ENCODE measurements at regions not wholly inside any gene's neighbourhood (a gene's known extent, or its start where the extent isn't known, plus 50 kb on each side); places are given as distances from the start of the nearest gene placed in this dataset.
"Not testable (repeated sequence)": the region's sequence is repeated elsewhere in the genome, so short reads cannot be mapped to it uniquely, and the experiment has no call there.

DNA sequence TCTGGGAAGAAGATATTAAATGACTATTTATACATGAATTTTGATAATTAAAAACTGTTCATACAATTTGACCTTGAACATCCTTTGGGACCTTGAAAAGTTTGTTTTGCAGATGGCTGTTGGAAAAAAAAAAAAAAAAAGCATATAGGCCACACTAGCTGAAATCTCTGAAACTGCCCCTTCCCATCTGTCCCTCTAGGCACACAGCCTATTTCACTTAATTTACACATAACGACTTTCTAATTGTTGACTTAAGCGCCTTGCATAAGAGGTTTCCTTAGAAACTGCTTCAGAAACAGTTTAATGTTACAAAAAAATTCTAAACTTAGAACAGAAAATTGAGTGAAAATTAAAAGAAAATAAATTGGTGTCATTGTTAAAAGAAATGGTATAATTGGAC lies 131.0 kb downstream of the COX18 start:
- DNase-seq: no peak

DNA sequence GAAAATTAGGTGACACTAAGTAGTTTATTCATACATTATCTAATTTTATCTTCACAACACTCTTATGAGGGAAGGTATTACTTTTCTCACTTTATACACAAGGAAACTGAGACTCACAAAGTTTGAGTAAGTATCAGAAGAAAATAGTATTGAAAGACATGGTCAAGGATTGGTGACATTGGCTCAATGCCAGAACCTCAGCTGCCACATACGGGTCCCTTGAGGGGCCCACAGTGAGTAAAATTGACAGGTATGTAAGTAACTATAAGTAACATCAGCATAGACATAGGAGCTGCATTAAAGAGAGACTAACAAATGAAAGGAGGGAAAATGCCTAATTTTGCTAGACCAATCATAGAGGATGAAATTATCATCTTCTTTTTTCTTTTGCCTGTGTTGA lies 134.1 kb downstream of the COX18 start:
- DNase-seq: no peak

DNA sequence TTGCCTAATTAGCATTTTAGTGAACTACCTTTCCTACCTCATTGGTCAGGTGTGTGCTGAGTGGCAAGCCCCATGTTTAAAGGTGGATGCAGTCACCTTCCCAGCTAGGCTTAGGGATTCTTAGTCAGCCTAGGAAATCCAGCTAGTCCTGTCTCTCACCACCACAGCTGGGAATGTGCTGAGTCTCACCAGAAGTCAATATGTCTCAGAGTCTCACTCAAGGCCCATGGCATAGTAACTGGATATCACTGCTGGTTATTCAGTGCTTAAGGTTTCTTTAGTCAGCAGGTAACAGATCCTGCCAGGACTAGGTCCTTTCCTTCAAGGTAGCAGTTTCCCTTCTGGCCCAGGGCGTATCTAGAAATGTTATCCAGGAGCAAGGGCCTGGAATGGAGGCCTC lies 136.5 kb downstream of the COX18 start:
- no peak for DNase-seq

DNA sequence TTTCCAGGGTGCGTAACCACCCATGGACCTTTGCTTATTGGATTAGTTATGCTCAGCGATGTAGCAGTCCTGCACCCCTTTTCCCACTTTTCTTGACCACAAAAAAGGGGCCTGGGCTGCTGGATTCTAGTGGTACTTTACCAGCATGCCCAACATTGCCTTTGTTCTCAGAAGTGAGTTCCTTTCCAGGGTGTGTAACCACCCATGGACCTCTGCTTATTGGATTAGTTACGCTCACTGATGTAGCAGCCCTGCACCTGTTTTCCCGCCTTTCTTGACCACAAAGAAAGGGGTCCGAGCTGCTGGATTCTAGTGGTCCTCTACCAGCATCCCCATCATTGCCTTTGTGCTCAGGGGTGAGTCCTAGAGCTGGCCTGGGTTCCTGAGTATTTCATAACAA lies 138.2 kb downstream of the COX18 start:
- DNase-seq: no peak

DNA sequence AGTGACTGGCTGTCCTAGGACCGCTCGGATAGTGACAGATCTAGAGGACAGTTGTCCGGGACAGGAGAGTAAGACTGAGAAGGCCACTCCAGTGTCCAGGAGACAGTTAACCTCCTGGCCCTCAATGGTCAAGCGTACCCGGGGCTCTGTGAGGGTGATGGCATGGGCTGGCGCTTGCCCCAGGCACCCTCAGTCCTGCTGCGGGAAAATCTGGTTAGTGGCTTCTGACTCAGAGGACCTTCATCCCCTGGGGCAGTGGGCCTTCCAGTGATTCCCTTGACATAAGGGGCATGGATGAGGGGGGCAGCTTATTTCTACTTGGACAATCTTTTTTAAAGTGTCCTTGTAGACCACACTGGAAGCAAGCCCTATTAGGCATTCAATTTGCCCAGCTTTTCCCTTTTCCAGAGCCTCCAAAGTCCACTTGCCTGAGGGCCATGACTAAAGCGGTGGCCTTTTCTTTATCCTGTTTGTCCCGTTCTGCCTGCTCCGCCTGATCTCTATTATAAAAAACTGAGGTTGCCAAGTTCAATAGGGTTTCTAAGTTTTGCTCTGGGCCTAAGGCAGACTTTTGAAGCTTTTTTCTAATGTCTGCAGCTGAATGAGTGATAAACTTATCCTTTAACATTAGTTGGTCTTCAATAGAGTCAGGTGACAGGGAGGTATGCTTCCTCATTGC lies 139.8 kb downstream of the COX18 start:
- DNase-seq: not testable (repeated sequence)

DNA sequence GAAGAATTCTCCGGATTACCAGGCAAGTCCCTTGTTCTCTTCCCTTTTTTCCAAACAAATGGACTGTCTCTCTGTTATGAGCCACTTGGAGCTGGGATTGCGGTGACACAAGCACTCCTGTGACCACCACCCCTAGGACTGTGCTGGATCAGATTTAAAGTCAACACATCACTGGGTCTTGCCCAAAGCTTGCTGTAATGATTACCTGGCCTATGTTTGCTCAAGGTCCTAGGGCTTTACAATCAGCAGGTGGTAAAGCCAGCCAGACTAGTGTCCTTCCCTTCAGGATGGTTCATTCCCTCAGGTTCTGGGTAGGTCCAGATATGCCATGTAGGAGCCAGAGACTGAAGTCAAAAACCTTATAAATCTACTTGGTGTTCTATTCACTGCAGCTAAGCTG lies 144.7 kb downstream of the COX18 start:
- no peak for DNase-seq

DNA sequence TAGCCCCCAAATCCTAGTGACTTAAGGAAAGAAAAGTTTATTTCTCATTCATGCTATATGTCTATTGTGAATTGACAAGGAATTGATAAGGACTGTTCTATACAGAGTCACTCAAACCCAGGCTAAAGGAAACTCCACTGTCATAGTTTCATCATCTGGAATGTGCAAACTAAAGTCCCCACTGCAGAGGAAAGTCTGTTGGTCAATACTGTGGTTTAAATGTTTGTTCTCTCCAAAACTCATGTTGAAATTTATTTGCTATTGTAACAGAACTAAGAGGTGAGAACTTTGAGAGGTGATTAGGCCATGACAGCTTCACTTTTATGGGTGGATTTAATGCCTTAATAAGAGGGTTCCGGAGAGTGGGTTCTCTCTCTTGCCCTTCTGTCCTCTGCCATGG lies 149.6 kb downstream of the COX18 start:
- no peak for DNase-seq

DNA sequence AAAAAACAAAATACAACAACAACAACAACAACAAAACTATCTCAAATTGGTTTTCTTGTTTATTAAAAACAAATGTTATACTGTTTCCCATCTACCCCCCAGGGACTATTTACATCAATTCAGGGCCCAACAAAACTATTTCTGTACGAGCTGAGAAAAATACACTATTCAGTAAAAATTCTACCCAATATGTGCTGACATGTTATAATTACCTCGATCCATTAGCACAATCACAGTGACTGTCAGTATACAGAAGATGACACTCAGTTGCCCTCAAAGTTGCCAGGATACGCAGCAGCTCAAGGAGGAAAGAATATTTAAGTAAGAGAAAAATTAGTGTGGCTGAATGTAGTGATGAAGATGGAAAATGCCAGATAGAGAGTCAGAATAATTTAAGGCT lies 150.1 kb downstream of the COX18 start:
- DNase-seq: no peak

DNA sequence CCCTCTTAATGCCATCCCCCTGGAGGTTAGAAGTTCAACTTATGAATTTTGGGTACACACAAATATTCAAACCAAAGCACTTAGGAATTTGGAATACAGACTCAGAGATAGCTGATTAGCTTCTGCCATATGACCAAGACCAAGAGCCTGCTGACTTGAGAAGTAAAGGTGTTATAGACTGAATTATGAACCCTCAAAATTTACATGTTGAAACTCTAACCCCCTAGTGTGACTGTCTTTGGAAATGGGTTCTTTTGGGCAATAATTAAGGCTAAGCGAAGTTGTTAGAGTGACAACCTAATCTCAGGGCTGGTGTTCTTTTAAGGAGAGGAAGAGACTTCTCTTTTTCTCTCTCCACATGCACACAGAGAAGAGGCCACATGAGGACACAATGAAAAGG lies 151.2 kb downstream of the COX18 start:
- DNase-seq: no peak

DNA sequence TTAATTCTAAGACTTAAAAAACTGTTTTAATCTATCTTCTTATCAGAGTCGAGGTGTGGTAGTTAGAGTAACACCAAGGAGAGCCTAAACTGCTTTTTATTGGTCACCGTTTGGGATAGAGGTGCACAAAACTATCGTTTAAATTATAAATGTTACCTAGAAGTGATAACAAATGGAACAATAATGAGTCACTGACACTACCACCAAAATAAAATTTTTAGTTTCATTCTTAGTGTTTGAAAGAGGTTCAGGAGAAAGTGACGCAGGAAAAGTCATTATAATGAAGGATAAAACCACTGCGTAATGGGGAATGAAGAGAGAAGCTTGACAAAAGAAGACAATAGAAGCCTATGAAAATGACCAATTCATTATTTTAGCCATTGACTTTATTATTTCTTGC lies 158.2 kb downstream of the COX18 start:
- DNase-seq: no peak

DNA sequence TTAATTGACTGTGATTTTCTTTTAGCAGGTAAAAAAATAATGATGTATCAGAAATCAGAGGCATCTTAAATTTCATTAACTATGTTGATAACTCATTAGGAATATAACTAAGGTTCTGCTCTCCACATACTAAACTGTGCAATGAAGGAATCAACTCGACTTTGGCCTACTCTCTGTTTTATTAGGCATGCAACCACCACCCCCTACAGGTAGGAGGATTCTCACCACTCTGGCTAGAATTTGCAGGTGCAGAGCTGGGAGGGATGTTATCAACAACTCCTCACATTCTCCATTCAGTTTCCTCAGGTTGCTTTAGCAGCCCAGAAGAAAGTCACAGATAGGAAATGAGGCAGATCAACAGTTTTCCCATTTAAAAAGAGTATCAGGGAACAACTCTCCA lies 160.1 kb downstream of the COX18 start:
- DNase-seq: peak; percentile 1 to 57

DNA sequence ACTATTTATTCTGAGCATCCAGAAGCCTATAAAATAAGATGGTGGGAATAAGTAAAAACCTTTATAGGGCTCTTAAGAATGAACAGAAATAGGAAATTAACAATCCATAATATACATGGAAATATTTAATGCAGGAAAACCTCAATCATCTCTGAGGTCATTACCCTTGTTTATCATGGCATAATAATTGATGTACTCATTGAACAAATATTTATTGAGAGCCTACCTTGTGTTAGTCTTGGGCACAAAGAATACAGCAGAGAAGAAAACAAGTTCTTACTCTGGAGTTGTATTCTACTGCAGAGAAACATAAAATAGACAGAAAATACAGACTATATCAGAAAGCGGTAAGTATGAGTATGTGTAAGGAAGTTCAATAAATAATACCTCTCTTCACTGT lies 167.2 kb downstream of the COX18 start:
- DNase-seq: no peak

DNA sequence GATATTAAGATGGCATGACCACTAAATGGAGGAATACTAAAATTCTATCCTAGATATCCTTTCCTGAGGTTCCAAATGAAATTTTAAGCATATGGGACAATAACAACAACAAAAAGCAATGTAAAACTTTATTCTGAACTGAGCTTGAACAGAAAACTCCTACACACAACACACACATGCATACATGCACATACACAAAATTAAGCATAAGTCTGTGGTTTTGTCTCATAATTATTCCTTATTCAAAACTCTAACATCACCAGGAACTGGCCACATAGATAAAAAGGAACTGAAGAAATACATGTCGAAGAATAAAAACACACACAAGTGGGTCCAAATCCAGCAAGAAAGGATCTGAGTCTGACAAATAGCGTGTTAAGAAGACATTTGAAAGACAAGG lies 168.0 kb downstream of the COX18 start:
- no peak for DNase-seq

DNA sequence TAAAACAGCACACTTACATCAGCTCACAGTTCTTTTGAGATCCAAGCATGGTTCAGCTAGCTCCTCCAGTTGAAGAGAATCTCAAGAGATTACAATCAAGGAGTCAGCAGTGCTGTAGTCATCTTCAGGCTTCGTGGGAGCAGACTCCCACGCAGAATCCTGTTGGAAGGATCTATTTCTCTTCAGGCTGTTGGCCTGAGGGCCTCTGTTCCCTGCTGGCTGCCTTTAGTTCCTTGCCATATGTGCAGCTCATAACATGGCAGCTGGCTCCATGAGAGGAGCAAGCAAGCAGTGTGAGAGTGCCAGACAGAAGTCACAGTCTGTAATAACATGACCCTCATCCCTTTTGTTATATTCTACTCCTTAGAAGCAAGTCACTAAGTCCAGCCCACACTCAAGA lies 168.6 kb downstream of the COX18 start:
- DNase-seq: no peak

DNA sequence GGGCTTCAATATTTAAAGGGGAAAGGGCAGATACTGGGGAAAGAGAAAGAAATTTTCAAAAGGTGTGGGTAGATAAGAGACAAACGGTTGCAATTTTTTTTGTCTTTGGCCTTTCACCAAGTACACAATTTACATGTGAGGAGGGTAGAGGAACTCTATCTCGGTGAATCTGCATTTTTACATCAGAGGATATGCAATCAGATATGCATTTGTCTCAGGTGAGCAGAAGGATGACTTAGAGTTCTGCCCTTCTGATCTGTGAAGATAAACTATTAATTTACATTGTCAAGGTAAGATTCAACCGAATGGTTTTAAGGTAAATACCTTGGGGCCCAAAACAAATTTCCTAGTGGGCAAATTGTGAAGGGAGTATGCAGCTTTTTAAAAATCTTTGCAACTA lies 169.9 kb downstream of the COX18 start:
- DNase-seq: no peak

DNA sequence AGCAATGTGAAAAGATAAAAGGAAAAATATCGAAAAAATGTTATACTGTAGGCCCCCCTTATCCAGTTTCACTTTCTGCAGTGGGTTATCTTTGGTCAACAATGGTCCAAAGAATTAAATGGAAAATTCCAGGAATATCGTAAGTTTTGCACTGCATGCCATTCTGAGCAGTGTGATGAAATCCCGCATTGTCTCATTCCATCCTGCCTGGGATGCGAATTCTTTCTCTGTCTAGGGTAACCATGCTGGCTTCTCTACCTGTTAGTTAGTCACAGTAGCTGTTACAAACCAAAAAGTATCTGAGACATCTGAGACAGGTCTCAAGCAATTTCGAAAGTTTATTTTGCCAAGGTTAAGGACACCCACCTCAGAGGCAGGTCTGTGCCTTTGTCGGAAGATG lies 170.3 kb downstream of the COX18 start:
- no peak for DNase-seq

DNA sequence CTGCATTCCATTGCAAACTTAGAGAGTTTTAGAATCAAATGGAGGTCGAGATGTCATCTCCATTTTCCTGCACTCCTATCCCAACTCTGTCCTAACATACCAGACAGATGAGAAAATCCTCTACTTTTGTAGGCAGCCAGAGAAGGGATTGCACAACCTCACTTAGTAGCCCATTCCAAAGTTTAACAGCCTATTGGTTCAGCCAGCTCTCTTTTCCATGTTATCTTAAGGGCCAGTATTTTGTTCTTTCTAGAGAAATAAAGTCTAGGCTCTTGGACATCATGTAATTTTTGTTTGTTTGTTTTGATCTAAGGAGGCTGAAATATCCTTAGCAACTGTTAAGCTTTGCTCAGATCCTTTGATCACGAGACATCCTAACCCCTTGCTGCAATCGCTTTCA lies 173.0 kb downstream of the COX18 start:
- no peak for DNase-seq

DNA sequence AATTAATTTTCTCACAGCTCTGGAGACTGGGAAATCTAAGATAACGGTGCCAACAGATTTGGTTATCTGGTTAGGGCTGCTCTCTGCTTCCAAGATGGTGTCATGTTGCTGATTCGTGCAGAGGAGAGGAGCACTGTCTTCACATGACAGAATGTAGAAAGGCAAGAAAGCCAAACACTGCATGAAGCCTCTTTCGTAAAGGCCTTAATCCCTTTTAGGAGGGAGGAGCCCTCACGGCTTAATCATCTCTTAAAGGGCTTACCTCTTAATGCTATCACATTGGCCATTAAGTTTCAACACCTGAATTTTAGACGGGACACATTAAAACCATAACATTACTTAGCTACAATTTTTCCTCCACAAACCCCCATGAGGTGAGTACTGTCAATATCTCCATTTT lies 174.1 kb downstream of the COX18 start:
- no peak for DNase-seq

DNA sequence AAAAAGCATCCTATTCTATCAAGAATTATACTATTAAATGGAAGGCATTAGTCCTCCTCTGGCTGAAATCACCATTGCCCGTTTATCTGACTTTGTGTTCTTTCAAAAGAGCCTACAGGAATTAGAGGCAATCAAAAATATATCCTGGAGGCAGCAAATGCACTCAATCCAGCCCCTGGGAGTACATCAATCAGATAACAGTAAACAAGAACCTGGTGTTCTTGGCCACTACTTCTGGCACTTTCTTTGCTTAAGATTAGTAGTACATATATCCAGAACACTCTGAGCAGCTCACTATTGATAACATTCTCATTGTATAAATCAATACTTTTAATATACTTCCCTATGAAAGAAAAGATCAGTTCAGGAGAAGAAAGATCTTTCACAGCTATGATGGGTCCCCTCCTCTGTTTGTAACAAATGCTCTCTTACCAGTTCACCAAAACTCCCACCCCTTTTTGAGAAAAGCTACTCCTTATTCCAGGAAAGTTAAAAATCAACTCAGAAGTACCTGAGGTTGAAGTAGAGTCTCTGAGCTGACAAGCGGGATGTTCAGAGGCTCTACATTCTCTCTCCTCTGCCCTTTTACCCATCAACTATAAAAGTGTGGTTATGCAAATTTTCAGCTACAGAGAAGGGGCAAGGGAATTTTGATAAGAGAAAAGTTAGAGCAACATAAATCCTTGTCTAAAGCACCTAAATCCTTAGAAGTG lies 176.0 kb downstream of the COX18 start:
- DNase-seq: peak; percentile 27 to 46

DNA sequence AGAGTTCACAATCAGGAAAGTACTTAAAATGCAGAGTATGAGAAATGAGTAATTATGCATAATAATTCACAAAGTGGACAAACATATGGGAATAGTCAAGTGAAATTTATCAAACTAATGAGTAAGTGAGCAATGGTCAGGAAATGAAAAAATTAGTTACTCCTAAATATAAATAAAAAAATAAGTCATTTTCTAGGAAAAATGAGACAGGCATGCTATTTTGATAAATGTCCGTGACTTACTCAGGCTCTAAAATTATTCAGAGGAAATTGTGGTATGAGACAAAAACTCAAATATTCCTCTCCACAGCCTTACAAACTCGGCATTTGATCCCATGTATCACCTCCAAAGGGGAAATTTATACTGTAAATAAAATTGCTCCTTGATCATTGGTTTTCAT lies 181.2 kb downstream of the COX18 start:
- no peak for DNase-seq

DNA sequence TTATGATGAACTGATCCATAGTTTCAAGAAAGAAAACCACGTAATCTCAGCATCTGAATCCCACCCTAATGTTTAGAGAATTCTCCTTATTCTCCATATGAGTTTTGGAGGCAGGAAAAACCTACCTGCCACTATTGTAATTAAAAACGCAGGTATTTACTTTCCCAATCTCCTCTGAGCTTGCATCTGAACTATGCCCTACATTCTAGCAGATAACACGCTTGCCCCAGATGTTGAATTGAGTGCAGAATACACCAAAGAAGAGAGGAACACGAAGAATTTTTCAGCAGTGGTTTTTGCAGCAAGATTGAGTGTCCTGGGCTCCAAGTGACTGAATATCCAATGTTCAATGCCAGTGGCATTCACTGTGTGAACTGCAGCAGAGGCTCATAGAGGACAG lies 182.4 kb downstream of the COX18 start:
- no peak for DNase-seq

DNA sequence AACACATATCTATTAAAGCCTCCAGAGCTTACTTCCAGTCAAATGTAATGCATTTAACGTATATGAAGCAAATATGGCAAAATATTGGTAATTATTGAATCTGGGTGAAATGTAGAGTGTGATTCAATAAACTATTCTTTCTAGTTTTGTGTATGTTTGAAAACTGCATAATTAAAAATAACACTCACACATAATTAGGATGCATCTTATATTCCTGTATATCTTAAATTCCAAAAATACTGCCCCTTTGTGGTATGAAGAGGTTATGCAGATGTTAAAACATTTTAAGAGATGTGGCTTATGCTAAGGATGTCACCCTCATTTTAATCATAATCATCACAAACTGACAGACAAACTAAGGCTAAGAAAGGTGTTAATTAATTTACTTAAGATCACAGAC lies 182.9 kb downstream of the COX18 start:
- DNase-seq: peak in 1 of 2 experiments; percentile 12

DNA sequence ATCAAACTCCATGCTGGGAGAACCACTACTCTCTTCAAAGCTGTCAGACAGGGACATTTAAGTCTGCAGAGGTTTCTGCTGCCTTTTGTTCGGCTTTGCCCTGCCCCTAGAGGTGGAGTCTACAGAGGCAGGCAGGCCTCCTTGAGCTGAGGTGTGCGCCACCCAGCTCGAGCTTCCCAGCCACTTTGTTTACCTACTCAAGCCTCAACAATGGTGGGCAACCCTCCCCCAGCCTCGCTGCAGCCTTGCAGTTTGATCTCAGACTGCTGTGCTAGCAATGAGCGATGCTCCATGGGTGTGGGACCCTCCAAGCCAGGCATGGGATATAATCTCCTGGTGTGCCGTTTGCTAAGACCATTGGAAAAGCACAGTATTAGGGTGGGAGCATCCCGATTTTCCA lies 185.3 kb downstream of the COX18 start:
- DNase-seq: not testable (repeated sequence)

DNA sequence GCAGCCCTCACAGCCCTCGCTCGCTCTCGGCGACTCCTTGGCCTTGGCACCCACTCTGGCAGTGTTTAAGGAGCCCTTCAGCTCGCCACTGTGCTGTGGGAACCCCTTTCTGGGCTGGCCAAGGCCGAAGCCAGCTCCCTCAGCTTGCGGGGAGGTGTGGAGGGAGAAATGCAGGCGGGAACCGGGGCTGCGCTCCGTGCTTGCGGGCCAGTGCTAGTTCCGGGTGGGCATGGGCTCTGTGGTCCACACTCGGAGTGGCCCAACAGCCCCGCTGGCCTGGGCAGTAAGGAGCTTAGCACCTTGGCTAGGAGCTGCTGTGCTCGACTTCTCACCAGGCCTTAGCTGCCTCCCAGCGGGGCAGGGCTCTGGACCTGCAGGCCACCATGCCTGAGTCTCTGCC lies 192.6 kb downstream of the COX18 start:
- no peak for DNase-seq

DNA sequence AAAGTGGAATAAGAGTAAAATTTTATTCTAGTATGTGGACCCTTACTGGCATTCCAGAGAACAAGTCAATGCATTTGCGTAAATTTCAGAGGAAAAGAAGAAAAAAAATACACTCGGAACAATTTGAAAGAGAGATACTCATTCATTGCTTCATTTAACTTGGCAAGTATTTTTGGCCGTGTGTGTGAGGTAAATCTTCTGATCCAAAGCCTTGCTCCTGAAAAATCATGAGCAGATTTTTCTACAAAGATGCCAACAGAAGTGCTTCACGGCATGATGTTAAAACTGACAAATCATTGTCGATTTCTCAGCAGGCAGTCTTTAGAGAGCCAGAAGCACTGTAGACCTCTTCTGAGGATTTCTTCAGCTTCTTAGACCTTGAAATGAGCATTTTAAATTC lies 194.0 kb downstream of the COX18 start:
- DNase-seq: no peak
